ENCODE measurements at regions not wholly inside any gene's neighbourhood (a gene's known extent, or its start where the extent isn't known, plus 50 kb on each side); places are given as distances from the start of the nearest gene placed in this dataset.

DNA sequence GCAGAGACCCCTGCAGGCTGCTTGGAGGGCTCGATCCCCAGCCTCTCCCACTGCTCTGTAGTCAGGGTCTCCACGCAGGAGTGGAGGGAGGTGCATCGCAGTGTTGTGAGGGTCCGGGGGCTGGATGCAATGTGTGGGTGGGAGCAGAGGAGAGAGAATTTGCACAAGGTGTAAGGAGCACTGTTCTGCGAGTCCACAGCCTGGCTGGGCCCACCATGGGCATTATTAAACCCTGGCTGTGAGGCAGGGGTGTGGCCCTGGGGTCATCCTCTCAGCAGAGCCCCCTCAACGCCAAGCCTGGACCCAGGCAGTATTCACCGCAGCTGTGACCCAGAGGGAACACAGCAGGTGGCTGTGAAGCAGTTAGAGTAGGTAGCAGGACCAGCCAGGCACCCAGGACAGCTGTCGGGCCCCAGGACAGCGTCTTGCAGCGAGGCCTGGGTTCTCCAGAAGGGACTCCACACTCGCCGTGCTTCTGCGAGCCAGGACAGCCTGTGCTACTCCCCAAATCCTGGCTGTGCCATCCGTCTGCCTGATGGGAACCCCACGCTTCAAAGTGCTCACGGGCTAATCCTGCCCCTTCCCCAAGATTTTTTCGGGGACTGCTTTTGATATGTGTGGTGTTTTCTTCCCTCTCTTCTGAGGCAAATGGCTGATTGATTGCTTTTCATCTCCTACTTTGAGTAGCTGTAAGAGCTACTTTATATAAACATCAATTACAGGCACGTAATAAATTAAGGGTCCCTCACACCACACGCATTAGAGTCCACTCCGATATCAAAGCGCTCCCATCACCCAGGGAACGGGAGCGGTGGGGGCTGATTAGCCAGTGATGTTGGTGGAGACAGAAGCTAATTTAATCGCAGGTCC is 100.9 kb upstream of the GSE1 start:
- TF ChIP-seq EZH2 (IDR thresholded peaks at IDR 0.05; ENCODE audit: low read length) = no peak
- TF ChIP-seq, protein P1, sequence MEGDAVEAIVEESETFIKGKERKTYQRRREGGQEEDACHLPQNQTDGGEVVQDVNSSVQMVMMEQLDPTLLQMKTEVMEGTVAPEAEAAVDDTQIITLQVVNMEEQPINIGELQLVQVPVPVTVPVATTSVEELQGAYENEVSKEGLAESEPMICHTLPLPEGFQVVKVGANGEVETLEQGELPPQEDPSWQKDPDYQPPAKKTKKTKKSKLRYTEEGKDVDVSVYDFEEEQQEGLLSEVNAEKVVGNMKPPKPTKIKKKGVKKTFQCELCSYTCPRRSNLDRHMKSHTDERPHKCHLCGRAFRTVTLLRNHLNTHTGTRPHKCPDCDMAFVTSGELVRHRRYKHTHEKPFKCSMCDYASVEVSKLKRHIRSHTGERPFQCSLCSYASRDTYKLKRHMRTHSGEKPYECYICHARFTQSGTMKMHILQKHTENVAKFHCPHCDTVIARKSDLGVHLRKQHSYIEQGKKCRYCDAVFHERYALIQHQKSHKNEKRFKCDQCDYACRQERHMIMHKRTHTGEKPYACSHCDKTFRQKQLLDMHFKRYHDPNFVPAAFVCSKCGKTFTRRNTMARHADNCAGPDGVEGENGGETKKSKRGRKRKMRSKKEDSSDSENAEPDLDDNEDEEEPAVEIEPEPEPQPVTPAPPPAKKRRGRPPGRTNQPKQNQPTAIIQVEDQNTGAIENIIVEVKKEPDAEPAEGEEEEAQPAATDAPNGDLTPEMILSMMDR (optimal IDR thresholded peaks at IDR 0.05 in 1 of 3, IDR thresholded peaks at IDR 0.05 in 1 of 3, conservative IDR thresholded peaks at IDR 0.05 in 1 of 3; ENCODE audit: extremely low read depth in 1 of 3, insufficient read depth in 2 of 3, low read length in 3 of 3) = no peak
